ENCODE measurements at regions not wholly inside any gene's neighbourhood (a gene's known extent, or its start where the extent isn't known, plus 50 kb on each side); places are given as distances from the start of the nearest gene placed in this dataset.

DNA sequence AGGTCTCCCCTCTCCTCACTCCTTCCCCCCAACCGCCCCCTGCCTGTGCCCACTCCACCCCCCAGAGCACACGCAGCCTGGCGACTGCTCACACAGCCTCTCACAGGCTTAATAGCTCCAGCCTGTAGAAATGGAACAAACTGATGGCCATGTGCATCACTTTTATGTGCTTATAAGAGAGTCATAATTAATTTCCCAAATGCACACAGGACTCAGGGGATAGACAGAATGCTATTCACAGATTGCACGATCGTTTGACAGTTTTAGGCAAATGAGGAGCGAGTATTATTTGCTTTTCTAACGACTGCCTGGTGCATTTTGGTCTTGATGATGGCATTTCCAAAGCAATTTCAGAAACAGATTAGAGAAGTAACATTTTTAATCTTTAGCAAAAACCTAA, 97.7 kb upstream of the VSTM2B start:
- Histone ChIP-seq H3K4me1 (ENCODE audit: low read depth) (no peaks in the 10 kb centered on the region), H3K9me3 (ENCODE audit: low read depth) (no peaks in the 10 kb centered on the region), H3K27ac (no peak overlapping the region), H3K36me3 (no peaks in the 10 kb centered on the region), H3K27me3 (no peaks in the 10 kb centered on the region), H3K4me3 (no peak overlapping the region)
- DNase-seq (ENCODE audit: low read depth in 1 of 2, low spot score in 1 of 2) = no peak
- TF ChIP-seq, protein P1, sequence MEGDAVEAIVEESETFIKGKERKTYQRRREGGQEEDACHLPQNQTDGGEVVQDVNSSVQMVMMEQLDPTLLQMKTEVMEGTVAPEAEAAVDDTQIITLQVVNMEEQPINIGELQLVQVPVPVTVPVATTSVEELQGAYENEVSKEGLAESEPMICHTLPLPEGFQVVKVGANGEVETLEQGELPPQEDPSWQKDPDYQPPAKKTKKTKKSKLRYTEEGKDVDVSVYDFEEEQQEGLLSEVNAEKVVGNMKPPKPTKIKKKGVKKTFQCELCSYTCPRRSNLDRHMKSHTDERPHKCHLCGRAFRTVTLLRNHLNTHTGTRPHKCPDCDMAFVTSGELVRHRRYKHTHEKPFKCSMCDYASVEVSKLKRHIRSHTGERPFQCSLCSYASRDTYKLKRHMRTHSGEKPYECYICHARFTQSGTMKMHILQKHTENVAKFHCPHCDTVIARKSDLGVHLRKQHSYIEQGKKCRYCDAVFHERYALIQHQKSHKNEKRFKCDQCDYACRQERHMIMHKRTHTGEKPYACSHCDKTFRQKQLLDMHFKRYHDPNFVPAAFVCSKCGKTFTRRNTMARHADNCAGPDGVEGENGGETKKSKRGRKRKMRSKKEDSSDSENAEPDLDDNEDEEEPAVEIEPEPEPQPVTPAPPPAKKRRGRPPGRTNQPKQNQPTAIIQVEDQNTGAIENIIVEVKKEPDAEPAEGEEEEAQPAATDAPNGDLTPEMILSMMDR (IDR thresholded peaks at IDR 0.05; ENCODE audit: low read depth, low read length) = no peak

DNA sequence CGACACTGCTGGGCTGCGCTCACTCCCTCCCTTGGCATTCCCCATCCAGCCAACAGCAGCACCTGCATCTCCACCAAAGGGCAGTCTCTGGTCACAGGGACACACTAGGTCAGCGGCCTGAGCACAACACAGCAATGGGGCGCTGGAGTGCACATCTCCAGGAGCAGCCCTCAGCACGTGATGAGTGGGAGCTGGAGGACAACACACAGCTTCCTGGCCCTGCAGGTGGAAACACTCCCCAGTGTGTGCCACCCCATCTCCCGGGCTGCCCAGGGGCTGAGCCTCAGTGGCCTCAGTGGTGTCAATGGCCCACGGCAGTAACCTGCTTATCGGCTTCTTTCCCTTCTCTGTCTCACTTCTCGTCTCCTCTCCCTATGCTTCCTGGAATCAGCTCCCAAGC, 96.8 kb upstream of the VSTM2B start:
- Histone ChIP-seq H3K36me3 (no peaks in the 10 kb centered on the region), H3K27me3 (no peaks in the 10 kb centered on the region), H3K4me1 (ENCODE audit: low read depth) (no peaks in the 10 kb centered on the region), H3K4me3 (no peak overlapping the region), H3K9me3 (ENCODE audit: low read depth) (no peaks in the 10 kb centered on the region), H3K27ac (no peak overlapping the region)
- TF ChIP-seq, protein P1 (IDR thresholded peaks at IDR 0.05; ENCODE audit: low read depth, low read length) = no peak
- no peak for DNase-seq (ENCODE audit: low read depth in 1 of 2, low spot score in 1 of 2)

DNA sequence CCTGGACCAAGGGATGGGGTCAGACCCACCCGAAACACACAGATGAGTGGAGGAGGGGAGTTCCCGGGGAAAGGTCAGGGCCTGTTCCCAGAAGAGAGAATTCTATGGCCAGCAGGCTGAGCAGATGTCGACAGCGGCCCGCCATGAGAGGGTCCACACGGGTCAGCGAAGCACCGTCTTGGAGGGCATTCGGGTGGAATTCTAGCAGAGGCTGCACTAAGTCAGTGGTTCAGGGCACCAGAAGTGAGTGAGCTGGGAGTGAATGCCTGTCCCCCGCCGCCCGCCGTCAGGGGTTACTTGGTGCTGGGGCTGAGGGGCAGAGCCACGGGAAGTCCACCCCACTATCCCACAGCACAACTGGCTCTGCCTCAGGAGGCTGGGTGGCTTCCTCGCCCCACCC, 96.2 kb upstream of the VSTM2B start:
- H3K27ac ChIP-seq = no peak overlapping the region
- DNase-seq (ENCODE audit: low read depth in 1 of 2, low spot score in 1 of 2) = no peak
- TF ChIP-seq, protein P1 (IDR thresholded peaks at IDR 0.05; ENCODE audit: low read depth, low read length) = no peak

DNA sequence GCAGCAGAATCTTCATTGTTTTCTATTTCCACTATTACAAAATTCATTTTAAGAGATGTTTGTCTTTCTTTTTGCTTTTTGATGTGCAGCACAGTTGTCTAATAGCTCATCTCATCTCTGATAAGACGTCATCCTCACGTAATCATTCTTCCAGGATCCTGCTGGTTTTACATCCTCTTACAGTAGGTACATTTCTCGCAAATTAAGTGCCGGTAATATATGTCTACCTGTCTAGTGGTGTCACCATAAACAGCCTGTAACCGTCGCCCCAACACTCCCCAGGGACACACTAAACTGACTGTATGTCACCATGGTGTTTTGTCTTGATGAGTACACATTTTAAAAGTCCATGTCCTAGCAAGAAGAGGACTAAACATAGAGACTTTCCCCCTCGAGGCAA, 94.5 kb upstream of the VSTM2B start:
- Histone ChIP-seq H3K36me3 (no peaks in the 10 kb centered on the region), H3K27me3 (no peaks in the 10 kb centered on the region), H3K4me3 (no peak overlapping the region), H3K27ac (no peak overlapping the region), H3K4me1 (ENCODE audit: low read depth) (no peaks in the 10 kb centered on the region), H3K9me3 (ENCODE audit: low read depth) (no peaks in the 10 kb centered on the region)
- no peak for DNase-seq (ENCODE audit: low read depth in 1 of 2, low spot score in 1 of 2)
- TF ChIP-seq, protein P1 (IDR thresholded peaks at IDR 0.05; ENCODE audit: low read depth, low read length) = no peak

More for the DNA sequence above, 96.2 kb upstream of the VSTM2B start:
- Histone ChIP-seq H3K36me3 (no peaks in the 10 kb centered on the region), H3K27me3 (no peaks in the 10 kb centered on the region), H3K4me1 (ENCODE audit: low read depth) (no peaks in the 10 kb centered on the region), H3K4me3 (no peak overlapping the region), H3K9me3 (ENCODE audit: low read depth) (no peaks in the 10 kb centered on the region)

DNA sequence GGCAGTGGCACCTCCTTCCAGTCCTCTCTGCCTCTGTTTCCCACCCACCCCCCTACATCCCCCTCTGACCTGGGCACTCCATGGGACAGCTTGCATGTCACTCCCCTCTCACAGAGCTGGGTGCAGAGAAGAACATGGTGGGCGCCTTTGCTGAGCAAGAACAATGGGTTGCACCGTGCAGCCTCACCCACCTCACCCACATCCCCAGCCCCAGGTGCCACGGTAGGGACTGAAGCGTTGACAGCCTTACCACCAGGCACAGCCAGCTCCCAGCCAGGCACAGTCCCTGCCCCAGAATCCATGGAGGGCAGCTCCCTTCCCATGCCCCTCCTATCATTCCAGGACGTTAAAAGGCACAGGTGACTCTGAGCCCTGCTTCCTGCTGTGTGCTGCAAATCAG, 93.1 kb upstream of the VSTM2B start:
- TF ChIP-seq, protein P1 (IDR thresholded peaks at IDR 0.05; ENCODE audit: low read depth, low read length) = no peak
- H3K4me1 ChIP-seq (ENCODE audit: low read depth) = no peaks in the 10 kb centered on the region
- H3K27ac ChIP-seq = no peak overlapping the region
- no peaks in the 10 kb centered on the region for H3K27me3 ChIP-seq
- no peaks in the 10 kb centered on the region for H3K36me3 ChIP-seq
- no peak overlapping the region for H3K4me3 ChIP-seq
- no peaks in the 10 kb centered on the region for H3K9me3 ChIP-seq (ENCODE audit: low read depth)
- no peak for DNase-seq (ENCODE audit: low read depth in 1 of 2, low spot score in 1 of 2)

DNA sequence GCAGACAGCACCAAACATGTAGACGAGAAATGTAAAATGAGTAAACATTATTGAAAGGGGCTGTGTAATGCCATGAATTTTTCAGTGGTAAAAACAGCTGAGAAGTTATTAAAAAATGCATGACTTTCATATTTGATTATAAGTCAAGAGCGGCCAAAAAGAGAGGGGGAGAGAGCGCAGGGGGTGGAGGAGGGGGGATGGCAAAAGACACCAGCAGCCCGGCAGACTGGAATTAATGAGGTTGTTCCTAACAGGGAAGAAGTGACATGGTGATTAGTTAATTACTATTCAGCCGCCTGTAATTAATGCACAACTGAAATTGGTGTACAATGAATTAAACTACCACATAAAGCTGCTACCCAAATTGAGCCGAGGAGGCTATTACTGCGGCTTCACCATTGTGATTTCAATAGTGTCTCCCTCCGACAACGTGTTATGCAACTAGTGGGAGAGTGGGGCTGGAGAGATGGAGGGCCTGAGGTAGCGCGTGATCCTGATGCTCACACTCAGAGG, 89.1 kb upstream of the VSTM2B start:
- Histone ChIP-seq H3K4me1 (ENCODE audit: low read depth) (no peaks in the 10 kb centered on the region), H3K4me3 (no peak overlapping the region)
- TF ChIP-seq, protein P1 (IDR thresholded peaks at IDR 0.05; ENCODE audit: low read depth, low read length) = no peak

More for the DNA sequence above, 89.1 kb upstream of the VSTM2B start:
- no peak overlapping the region for H3K27ac ChIP-seq
- DNase-seq (ENCODE audit: low read depth in 1 of 2, low spot score in 1 of 2) = no peak
- H3K27me3 ChIP-seq = no peaks in the 10 kb centered on the region
- no peaks in the 10 kb centered on the region for H3K9me3 ChIP-seq (ENCODE audit: low read depth)
- H3K36me3 ChIP-seq = no peaks in the 10 kb centered on the region

Data from cardiac muscle cell (in vitro differentiated cells and primary cell).